Loucy (cell line): ENCODE measurements at regions not wholly inside any gene's neighbourhood (a gene's known extent, or its start where the extent isn't known, plus 50 kb on each side); places are given as distances from the start of the nearest gene placed in this dataset.

ENCODE experiments used
- CTCF ChIP-seq: fragments of 200-600 bp; sonication (generic); conservative IDR thresholded peaks from 2 replicates; pipeline ENCODE4 v1.5.1; 2014; ENCODE audit warnings: mild to moderate bottlenecking, antibody characterized with exemption, low read length
- EZH2phosphoT487 ChIP-seq: fragments of 200-600 bp; IDR thresholded peaks from 2 replicates; pipeline ENCODE4 v1.6.1; 2018; ENCODE audit warnings: antibody characterized with exemption, mild to moderate bottlenecking, moderate library complexity, borderline replicate concordance

- no peak for TF ChIP-seq EZH2phosphoT487
- TF ChIP-seq CTCF, result no peak
Observed at GRCh38 chr5:13516195-13516594, 428.3 kb downstream of the DNAH5 start.
